ENCODE measurements at regions not wholly inside any gene's neighbourhood (a gene's known extent, or its start where the extent isn't known, plus 50 kb on each side); places are given as distances from the start of the nearest gene placed in this dataset.

GRCh38 chr11:122337241-122337640 lies 221.2 kb upstream of the BLID start:
- Histone ChIP-seq H3K9me3 (ENCODE audit: low read depth, low read length) (no peaks in the 10 kb centered on the region), H3K27ac (no peak overlapping the region), H3K36me3 (ENCODE audit: insufficient read depth, low read length) (no peaks in the 10 kb centered on the region), H3K4me3 (no peak overlapping the region), H3K9ac (ENCODE audit: insufficient read length) (no peak overlapping the region)
- TF ChIP-seq FOXP2 (optimal IDR thresholded peaks at IDR 0.05; ENCODE audit: control extremely low read depth, extremely low read length, insufficient read depth) (no peak), POLR2AphosphoS5 (IDR thresholded peaks at IDR 0.05; ENCODE audit: borderline replicate concordance, low read depth, low read length) (no peak), EZH2 (IDR thresholded peaks at IDR 0.05) (no peak)
- no peak for DNase-seq (ENCODE audit: low read depth, low spot score)

- H3K36me3 ChIP-seq (ENCODE audit: insufficient read depth, low read length) = no peaks in the 10 kb centered on the region
- H3K27ac ChIP-seq = no peak overlapping the region
- no peak overlapping the region for H3K4me3 ChIP-seq
- no peak for DNase-seq (ENCODE audit: low read depth, low spot score)
- no peaks in the 10 kb centered on the region for H3K9me3 ChIP-seq (ENCODE audit: low read depth, low read length)
- TF ChIP-seq EZH2 (IDR thresholded peaks at IDR 0.05) (no peak), FOXP2 (optimal IDR thresholded peaks at IDR 0.05; ENCODE audit: control extremely low read depth, extremely low read length, insufficient read depth) (no peak), POLR2AphosphoS5 (IDR thresholded peaks at IDR 0.05; ENCODE audit: borderline replicate concordance, low read depth, low read length) (no peak)
- H3K9ac ChIP-seq (ENCODE audit: insufficient read length) = no peak overlapping the region
Observed at GRCh38 chr11:122336706-122337105, 220.7 kb upstream of the BLID start.

DNA sequence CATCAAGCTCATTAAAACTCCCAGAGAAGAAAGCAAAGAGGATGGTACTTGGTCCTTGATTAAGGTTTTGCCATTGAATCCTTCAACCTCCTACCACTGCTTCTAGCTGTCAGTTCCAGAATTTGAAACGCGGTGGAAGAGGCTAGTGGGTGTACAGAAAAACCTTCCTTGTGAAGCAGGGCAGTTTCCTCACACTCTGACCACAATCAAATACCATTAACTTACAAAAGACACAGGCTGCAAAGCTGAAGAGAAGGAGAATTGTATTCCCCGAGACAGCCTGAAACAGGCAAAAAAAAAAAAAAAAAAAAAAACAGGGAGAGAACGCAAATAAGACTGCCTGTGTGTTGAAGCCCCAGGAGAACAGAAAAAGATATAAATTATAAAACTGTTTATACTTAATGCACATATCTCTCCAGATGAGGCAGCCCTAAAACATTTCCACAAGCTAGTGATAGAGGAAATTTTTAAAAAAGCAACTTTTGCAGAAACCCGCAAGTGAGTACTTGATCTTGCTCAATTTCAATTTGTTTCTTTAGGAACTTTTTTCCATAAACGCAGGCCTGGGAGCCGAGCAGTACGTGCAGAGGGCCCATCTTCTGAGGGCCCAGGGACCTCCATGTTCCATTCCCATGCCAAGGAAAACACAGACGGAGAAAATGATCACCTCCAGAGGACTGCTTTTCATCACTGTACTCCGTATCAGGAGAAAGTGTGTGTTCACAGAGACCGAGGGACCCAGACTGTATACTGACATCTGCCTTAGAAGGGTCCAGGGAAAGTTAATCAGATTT lies 218.7 kb upstream of the BLID start:
- Histone ChIP-seq H3K27ac (no peak overlapping the region), H3K9ac (ENCODE audit: insufficient read length) (no peak overlapping the region), H3K9me3 (ENCODE audit: low read depth, low read length) (no peaks in the 10 kb centered on the region), H3K4me3 (no peak overlapping the region), H3K36me3 (ENCODE audit: insufficient read depth, low read length) (no peaks in the 10 kb centered on the region)
- TF ChIP-seq POLR2AphosphoS5 (IDR thresholded peaks at IDR 0.05; ENCODE audit: borderline replicate concordance, low read depth, low read length) (no peak), EZH2 (IDR thresholded peaks at IDR 0.05) (no peak), FOXP2 (optimal IDR thresholded peaks at IDR 0.05; ENCODE audit: control extremely low read depth, extremely low read length, insufficient read depth) (no peak)
- no peak for DNase-seq (ENCODE audit: low read depth, low spot score)

GRCh38 chr11:122333467-122333866 lies 217.5 kb upstream of the BLID start:
- TF ChIP-seq FOXP2 (optimal IDR thresholded peaks at IDR 0.05; ENCODE audit: control extremely low read depth, extremely low read length, insufficient read depth) = no peak
- TF ChIP-seq EZH2 (IDR thresholded peaks at IDR 0.05) = no peak
- TF ChIP-seq POLR2AphosphoS5 (IDR thresholded peaks at IDR 0.05; ENCODE audit: borderline replicate concordance, low read depth, low read length) = no peak
- no peak overlapping the region for H3K27ac ChIP-seq
- no peak for DNase-seq (ENCODE audit: low read depth, low spot score)

DNA sequence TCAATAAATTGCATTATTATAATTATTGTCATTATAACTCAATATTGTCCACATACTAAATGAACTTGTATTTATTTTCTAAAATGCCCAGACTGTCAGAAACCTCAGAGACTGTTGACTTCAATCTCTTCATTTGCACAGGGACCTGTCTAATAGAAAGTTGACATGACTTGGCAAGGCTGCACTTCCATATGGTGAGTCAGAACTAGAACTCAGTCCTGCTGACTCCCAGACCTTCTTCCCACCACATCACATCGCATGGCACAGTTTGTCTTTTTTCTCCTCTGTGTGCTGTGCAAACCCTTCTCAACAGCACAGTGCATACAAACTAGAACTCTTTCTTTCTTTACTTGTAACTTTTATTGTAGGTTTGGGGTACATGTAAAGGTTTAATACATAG lies 215.1 kb upstream of the BLID start:
- no peak for DNase-seq (ENCODE audit: low read depth, low spot score)
- Histone ChIP-seq H3K4me3 (no peak overlapping the region), H3K9me3 (ENCODE audit: low read depth, low read length) (no peaks in the 10 kb centered on the region; the same call in 1 of the 2 replicates), H3K9ac (ENCODE audit: insufficient read length) (no peak overlapping the region), H3K27ac (no peak overlapping the region), H3K36me3 (ENCODE audit: insufficient read depth, low read length) (no peaks in the 10 kb centered on the region)
- TF ChIP-seq POLR2AphosphoS5 (IDR thresholded peaks at IDR 0.05; ENCODE audit: borderline replicate concordance, low read depth, low read length) (no peak), FOXP2 (optimal IDR thresholded peaks at IDR 0.05; ENCODE audit: control extremely low read depth, extremely low read length, insufficient read depth) (no peak), EZH2 (IDR thresholded peaks at IDR 0.05) (no peak)

More at GRCh38 chr11:122333467-122333866, 217.5 kb upstream of the BLID start:
- Histone ChIP-seq H3K9ac (ENCODE audit: insufficient read length) (no peak overlapping the region), H3K36me3 (ENCODE audit: insufficient read depth, low read length) (no peaks in the 10 kb centered on the region), H3K9me3 (ENCODE audit: low read depth, low read length) (no peaks in the 10 kb centered on the region), H3K4me3 (no peak overlapping the region)

DNA sequence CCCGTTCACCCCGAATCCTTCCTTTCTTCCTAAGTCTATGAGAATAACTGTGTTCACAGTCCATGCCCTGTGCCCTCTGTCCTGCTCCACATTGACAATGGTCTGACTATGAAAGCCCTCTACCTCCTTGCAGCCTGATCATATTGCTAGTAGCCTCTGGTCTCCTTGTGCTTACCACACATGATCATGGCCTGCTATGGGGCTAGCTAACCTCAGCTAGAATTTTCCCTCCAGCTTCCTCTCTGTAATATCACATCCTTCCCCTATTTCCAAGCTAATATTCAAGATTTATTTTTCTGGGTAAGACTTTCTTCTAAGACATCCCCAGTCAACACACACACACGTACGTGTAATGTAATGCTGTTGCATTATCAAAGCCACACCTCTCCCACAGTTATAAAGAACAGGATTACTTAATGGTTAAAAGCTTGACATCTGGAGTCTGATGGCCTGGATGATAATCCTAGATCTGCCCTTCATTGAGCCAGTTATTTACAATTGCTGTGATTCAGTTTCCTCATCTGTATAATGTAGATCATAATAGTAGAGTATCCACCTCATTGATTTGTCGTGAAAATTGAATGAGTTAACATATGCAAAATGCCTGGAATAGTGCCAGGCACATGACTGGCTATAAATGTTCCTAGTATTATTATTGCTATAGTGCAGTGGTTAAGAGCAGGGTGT lies 214.4 kb upstream of the BLID start:
- no peaks in the 10 kb centered on the region; the same call in 1 of the 2 replicates for H3K9me3 ChIP-seq (ENCODE audit: low read depth, low read length)
- H3K27ac ChIP-seq = no peak overlapping the region
- H3K4me3 ChIP-seq = no peak overlapping the region
- H3K36me3 ChIP-seq (ENCODE audit: insufficient read depth, low read length) = no peaks in the 10 kb centered on the region
- no peak overlapping the region for H3K9ac ChIP-seq (ENCODE audit: insufficient read length)
- TF ChIP-seq POLR2AphosphoS5 (IDR thresholded peaks at IDR 0.05; ENCODE audit: borderline replicate concordance, low read depth, low read length) (no peak), FOXP2 (optimal IDR thresholded peaks at IDR 0.05; ENCODE audit: control extremely low read depth, extremely low read length, insufficient read depth) (no peak), EZH2 (IDR thresholded peaks at IDR 0.05) (no peak)
- DNase-seq (ENCODE audit: low read depth, low spot score) = no peak

GRCh38 chr11:122327528-122327927 lies 211.5 kb upstream of the BLID start:
- no peak for TF ChIP-seq EZH2 (IDR thresholded peaks at IDR 0.05)
- no peak for TF ChIP-seq FOXP2 (optimal IDR thresholded peaks at IDR 0.05; ENCODE audit: control extremely low read depth, extremely low read length, insufficient read depth)
- no peak for TF ChIP-seq POLR2AphosphoS5 (IDR thresholded peaks at IDR 0.05; ENCODE audit: borderline replicate concordance, low read depth, low read length)
- Histone ChIP-seq H3K9ac (ENCODE audit: insufficient read length) (no peak overlapping the region), H3K27ac (no peak overlapping the region), H3K4me3 (no peak overlapping the region), H3K9me3 (ENCODE audit: low read depth, low read length) (no peaks in the 10 kb centered on the region; the same call in 1 of the 2 replicates), H3K36me3 (ENCODE audit: insufficient read depth, low read length) (no peaks in the 10 kb centered on the region)
- DNase-seq (ENCODE audit: low read depth, low spot score) = no peak

GRCh38 chr11:122323754-122324421 lies 207.9 kb upstream of the BLID start:
- Histone ChIP-seq H3K36me3 (ENCODE audit: insufficient read depth, low read length) (no peaks in the 10 kb centered on the region), H3K4me3 (no peak overlapping the region), H3K9ac (ENCODE audit: insufficient read length) (no peak overlapping the region), H3K27ac (no peak overlapping the region), H3K9me3 (ENCODE audit: low read depth, low read length) (no peaks in the 10 kb centered on the region; the same call in 1 of the 2 replicates)
- DNase-seq (ENCODE audit: low read depth, low spot score) = no peak
- no peak for TF ChIP-seq POLR2AphosphoS5 (IDR thresholded peaks at IDR 0.05; ENCODE audit: borderline replicate concordance, low read depth, low read length)
- no peak for TF ChIP-seq EZH2 (IDR thresholded peaks at IDR 0.05)
- TF ChIP-seq FOXP2 (optimal IDR thresholded peaks at IDR 0.05; ENCODE audit: control extremely low read depth, extremely low read length, insufficient read depth) = no peak

All from SK-N-MC (cell line).